Neural cell (in vitro differentiated cells): ENCODE measurements at regions not wholly inside any gene's neighbourhood (a gene's known extent, or its start where the extent isn't known, plus 50 kb on each side); places are given as distances from the start of the nearest gene placed in this dataset.

Experiments used
- H2AFZ ChIP-seq: fragments of 200-600, 300-800 bp; sonication (generic), shearing (Covaris generic); 2 replicates; pipeline ENCODE4 v1.6.0; 2014; ENCODE audit warnings: low read depth, mild to moderate bottlenecking, antibody characterized with exemption, low read length, moderate library complexity
- H3F3A ChIP-seq: fragments of 200-600 bp; shearing (Covaris generic); 2 replicates; pipeline ENCODE4 v1.6.1; 2016; ENCODE audit warnings: mild to moderate bottlenecking, moderate library complexity, mixed read lengths, antibody characterized with exemption, low read length; ENCODE audit not compliant: insufficient read depth, poor library complexity, severe bottlenecking
- H3K27ac ChIP-seq: fragments of 200-600, 300-800 bp; sonication (generic), shearing (Covaris generic); 2 replicates; pipeline ENCODE4 v1.5.1; 2014; ENCODE audit warnings: mild to moderate bottlenecking, low read length, moderate library complexity
- H3K27me3 ChIP-seq: fragments of 300-800, 200-600 bp; sonication (generic), shearing (Covaris generic); 2 replicates; pipeline ENCODE4 v1.6.0; 2014; ENCODE audit warnings: mild to moderate bottlenecking, low read depth, low read length, moderate library complexity; ENCODE audit not compliant: insufficient read depth
- H3K36me3 ChIP-seq: fragments of 300-800, 200-600 bp; sonication (generic), shearing (Covaris generic); 2 replicates; pipeline ENCODE4 v1.5.1; 2014; ENCODE audit warnings: mild to moderate bottlenecking, antibody characterized with exemption, low read length, moderate library complexity; ENCODE audit not compliant: insufficient read depth
- H3K4me2 ChIP-seq: fragments of 300-800, 200-600 bp; sonication (generic), shearing (Covaris generic); 2 replicates; pipeline ENCODE4 v1.6.0; 2014; ENCODE audit warnings: mild to moderate bottlenecking, low read length
- H3K4me3 ChIP-seq: fragments of 300-800, 200-600 bp; sonication (generic), shearing (Covaris generic); 2 replicates; pipeline ENCODE4 v1.5.1; 2014; ENCODE audit warnings: mild to moderate bottlenecking, low read length, moderate library complexity
- H3K79me2 ChIP-seq: fragments of 200-600 bp; shearing (Covaris generic); replicated peaks from 2 replicates; pipeline ENCODE4 v1.6.0; 2014; ENCODE audit warnings: mild to moderate bottlenecking, low read length, moderate library complexity; ENCODE audit not compliant: insufficient read depth
- H3K9ac ChIP-seq: fragments of 300-800, 200-600 bp; sonication (generic), shearing (Covaris generic); 2 replicates; pipeline ENCODE4 v1.6.1; 2016; ENCODE audit warnings: mild to moderate bottlenecking, low read length, mixed read lengths
- H3K9me2 ChIP-seq: fragments of 200-600 bp; shearing (Covaris generic); 2 replicates; pipeline ENCODE4 v1.6.1; 2016; ENCODE audit warnings: mild to moderate bottlenecking, low read length, mixed read lengths; ENCODE audit not compliant: insufficient read depth
- H3K9me3 ChIP-seq: fragments of 200-600, 300-800 bp; sonication (generic), shearing (Covaris generic); 2 replicates; pipeline ENCODE4 v1.6.1; 2016; ENCODE audit warnings: mild to moderate bottlenecking, mixed run types, low read length, moderate library complexity, mixed read lengths
- H4K20me1 ChIP-seq: fragments of 200-600 bp; shearing (Covaris generic); 2 replicates; pipeline ENCODE4 v1.6.1; 2016; ENCODE audit warnings: mild to moderate bottlenecking, mixed run types; ENCODE audit not compliant: insufficient read depth
- CTCF ChIP-seq: fragments of 450-650 bp; IDR thresholded peaks from 2 replicates; pipeline ENCODE4 v1.5.1; 2014; ENCODE audit warnings: antibody characterized with exemption, mild to moderate bottlenecking, moderate library complexity; ENCODE audit not compliant: poor library complexity, severe bottlenecking
- EP300 ChIP-seq: fragments of 450-650 bp; conservative IDR thresholded peaks from 2 replicates; pipeline ENCODE4 v1.6.1; 2014; ENCODE audit warnings: antibody characterized with exemption, mild to moderate bottlenecking, moderate library complexity; ENCODE audit not compliant: poor library complexity, severe bottlenecking
- EZH2 ChIP-seq: fragments of 200-600, 300-800 bp; shearing (Covaris generic), sonication (generic); IDR thresholded peaks from 2 replicates; pipeline ENCODE4 v1.6.1; 2014; ENCODE audit warnings: antibody characterized with exemption, low read length, borderline replicate concordance, mild to moderate bottlenecking; ENCODE audit not compliant: insufficient read depth, poor library complexity, severe bottlenecking
- MXI1 ChIP-seq: fragments of 450-650 bp; conservative IDR thresholded peaks from 2 replicates; pipeline ENCODE4 v1.6.1; 2014; ENCODE audit warnings: antibody characterized with exemption, mild to moderate bottlenecking; ENCODE audit not compliant: poor library complexity, severe bottlenecking
- POLR2AphosphoS5 ChIP-seq: IDR thresholded peaks from 2 replicates; pipeline ENCODE4 v1.6.1; 2012
- RAD21 ChIP-seq: fragments of 450-650 bp; conservative IDR thresholded peaks from 2 replicates; pipeline ENCODE4 v1.6.1; 2014; ENCODE audit warnings: antibody characterized with exemption, mild to moderate bottlenecking, moderate library complexity
- REST ChIP-seq: IDR thresholded peaks from 2 replicates; pipeline ENCODE4 v1.6.1; 2012; ENCODE audit warnings: borderline replicate concordance
- SMC3 ChIP-seq: fragments of 450-650 bp; conservative IDR thresholded peaks from 2 replicates; pipeline ENCODE4 v1.6.1; 2014; ENCODE audit warnings: antibody characterized with exemption, mild to moderate bottlenecking, moderate library complexity; ENCODE audit not compliant: poor library complexity
- TAF1 ChIP-seq: IDR thresholded peaks from 2 replicates; pipeline ENCODE4 v1.6.1; 2012; ENCODE audit warnings: low read depth

GRCh38 chr15:58282060-58282708 lies 144.0 kb downstream of the AQP9 start:
- Histone ChIP-seq H3K27me3 (no peaks in the 10 kb centered on the region), H3K9ac (no peak overlapping the region), H2AFZ (no peak overlapping the region)

GRCh38 chr15:58283302-58283701 lies 145.1 kb downstream of the AQP9 start:
- Histone ChIP-seq H3K27me3 (no peaks in the 10 kb centered on the region), H4K20me1 (no peaks in the 10 kb centered on the region), H3K36me3 (no peaks in the 10 kb centered on the region)
- TF ChIP-seq SMC3 (no peak), EP300 (no peak), REST (no peak), TAF1 (no peak), CTCF (no peak)

More at GRCh38 chr15:58282060-58282708, 144.0 kb downstream of the AQP9 start:
- H3K9me3 ChIP-seq = no peaks in the 10 kb centered on the region
- no peaks in the 10 kb centered on the region for H3F3A ChIP-seq
- H3K4me2 ChIP-seq = no peak overlapping the region
- no peaks in the 10 kb centered on the region for H3K9me2 ChIP-seq
- no peaks in the 10 kb centered on the region for H3K36me3 ChIP-seq
- no peak overlapping the region for H3K27ac ChIP-seq
- no peaks in the 10 kb centered on the region for H4K20me1 ChIP-seq
- H3K4me3 ChIP-seq = no peak overlapping the region
- no peaks in the 10 kb centered on the region for H3K79me2 ChIP-seq
- TF ChIP-seq MXI1 (no peak), SMC3 (no peak), CTCF (no peak), EP300 (no peak), TAF1 (no peak), REST (no peak), EZH2 (no peak), RAD21 (no peak), POLR2AphosphoS5 (no peak)

More at GRCh38 chr15:58283302-58283701, 145.1 kb downstream of the AQP9 start:
- no peaks in the 10 kb centered on the region for H3K9me3 ChIP-seq
- H3K27ac ChIP-seq = no peak overlapping the region
- no peak overlapping the region for H3K4me2 ChIP-seq
- H2AFZ ChIP-seq = no peak overlapping the region
- no peaks in the 10 kb centered on the region for H3K9me2 ChIP-seq
- no peaks in the 10 kb centered on the region for H3F3A ChIP-seq
- no peak overlapping the region for H3K9ac ChIP-seq
- no peak overlapping the region for H3K4me3 ChIP-seq
- H3K79me2 ChIP-seq = no peaks in the 10 kb centered on the region
